A673 (cell line): ENCODE measurements at regions not wholly inside any gene's neighbourhood (a gene's known extent, or its start where the extent isn't known, plus 50 kb on each side); places are given as distances from the start of the nearest gene placed in this dataset.

Source experiments
- BruUV-seq: library from RNA; stranded (reverse); fragments of 400-500 nt; replicated peaks from 2 replicates; lab custom pipeline; 2021; lab: Mats Ljungman, UMichigan
- CTCF ChIA-PET: fragments of 300-600 bp; sonication (Branson Sonifier 250); formaldehyde crosslinking; loops from one replicate; lab custom pipeline; 2022; ENCODE audit warnings: antibody characterized with exemption; lab: Charles Lee
- POLR2A ChIA-PET: fragments of 300-600 bp; sonication (Branson Sonifier 250); formaldehyde crosslinking; loops from one replicate; lab custom pipeline; 2022; ENCODE audit warnings: antibody characterized with exemption; ENCODE audit not compliant: low non-redundant PET; lab: Charles Lee
- DNase-seq: peaks from one replicate; pipeline ENCODE4 v3.0.0-alpha.2; 2015; ENCODE audit warnings: low spot score
- H3K27ac ChIP-seq: fragments of 200-600 bp; sonication (generic); 2 replicates; pipeline ENCODE4 v1.5.1; 2016; ENCODE audit warnings: mixed run types, low read depth, mild to moderate bottlenecking, mixed read lengths, antibody characterized with exemption, low read length; ENCODE audit not compliant: poor library complexity, severe bottlenecking
- H3K27me3 ChIP-seq: fragments of 200-600 bp; sonication (generic); replicated peaks from 2 replicates; pipeline ENCODE4 v1.6.1; 2017; ENCODE audit warnings: mixed run types, low read depth, mild to moderate bottlenecking, mixed read lengths, antibody characterized with exemption, low read length; ENCODE audit not compliant: insufficient read depth, poor library complexity
- H3K36me3 ChIP-seq: fragments of 200-600 bp; sonication (generic); 2 replicates; pipeline ENCODE4 v1.6.1; 2016; ENCODE audit warnings: mixed run types, mild to moderate bottlenecking, mixed read lengths, antibody characterized with exemption, low read length; ENCODE audit not compliant: insufficient read depth, poor library complexity, severe bottlenecking
- H3K4me1 ChIP-seq: fragments of 200-600 bp; sonication (generic); 2 replicates; pipeline ENCODE4 v1.6.1; 2017; ENCODE audit warnings: mixed run types, mild to moderate bottlenecking, mixed read lengths, antibody characterized with exemption, low read length; ENCODE audit not compliant: insufficient read depth, poor library complexity, severe bottlenecking
- H3K4me3 ChIP-seq: fragments of 200-600 bp; sonication (generic); 2 replicates; pipeline ENCODE4 v1.5.1; 2016; ENCODE audit warnings: low read depth, mixed run types, mild to moderate bottlenecking, mixed read lengths, low read length; ENCODE audit not compliant: poor library complexity, severe bottlenecking
- H3K9me3 ChIP-seq: fragments of 200-600 bp; sonication (generic); 2 replicates; pipeline ENCODE4 v1.6.1; 2016; ENCODE audit warnings: mixed run types, low read depth, mild to moderate bottlenecking, mixed read lengths, antibody characterized with exemption, low read length; ENCODE audit not compliant: poor library complexity, severe bottlenecking
- CTCF ChIP-seq: fragments of 300-800, 200-600 bp; sonication (generic); conservative IDR thresholded peaks from 2 replicates; pipeline ENCODE4 v1.5.1; 2017; ENCODE audit warnings: low read depth, mild to moderate bottlenecking, antibody characterized with exemption, low read length, moderate library complexity, mixed read lengths
- EZH2 ChIP-seq: fragments of 200-600 bp; sonication (generic); IDR thresholded peaks from 2 replicates; pipeline ENCODE4 v1.6.1; 2017; ENCODE audit warnings: borderline replicate concordance, low read depth, mild to moderate bottlenecking, mixed read lengths, antibody characterized with exemption, low read length; ENCODE audit not compliant: poor library complexity, severe bottlenecking
- intact Hi-C: fragments of 100-400 bp; cut with micrococcal nuclease; formaldehyde crosslinking; loops from one replicate; pipeline ENCODE4 v1.10.0; 2022; ENCODE audit not compliant: unreplicated experiment

- TF ChIP-seq EZH2 (no peak), CTCF (no peak)
- no TSS peak for BruUV-seq
- Histone ChIP-seq H3K4me1 (no peaks in the 10 kb centered on the region), H3K4me3 (no peak overlapping the region), H3K27me3 (no peaks in the 10 kb centered on the region), H3K36me3 (no peaks in the 10 kb centered on the region), H3K27ac (no peak overlapping the region), H3K9me3 (no peaks in the 10 kb centered on the region)
- intact Hi-C loops, result no loop called here
- POLR2A ChIA-PET, result no interaction called here
- DNase-seq, result no peak
- CTCF ChIA-PET, result no interaction called here
These were observed 95.8 kb upstream of the DSEL start for GRCh38 chr18:67612281-67612680.

- no peak for TF ChIP-seq CTCF
- TF ChIP-seq EZH2, result no peak
- H3K4me1 ChIP-seq, result no peaks in the 10 kb centered on the region
- H3K4me3 ChIP-seq, result no peak overlapping the region
- no peak for DNase-seq
- intact Hi-C loops, result no loop called here
- H3K9me3 ChIP-seq, result no peaks in the 10 kb centered on the region
- no peaks in the 10 kb centered on the region for H3K27me3 ChIP-seq
- BruUV-seq, result no TSS peak
- ChIA-PET CTCF (no interaction called here), POLR2A (no interaction called here)
- no peak overlapping the region for H3K27ac ChIP-seq
- no peaks in the 10 kb centered on the region for H3K36me3 ChIP-seq
These were observed 92.2 kb upstream of the DSEL start for GRCh38 chr18:67608615-67609273.

- no TSS peak for BruUV-seq
- CTCF ChIA-PET, result no interaction called here
These were observed 91.7 kb upstream of the DSEL start for GRCh38 chr18:67608191-67608590.

More at GRCh38 chr18:67608191-67608590, 91.7 kb upstream of the DSEL start:
- POLR2A ChIA-PET, result no interaction called here
- TF ChIP-seq EZH2 (no peak), CTCF (no peak)
- no peak for DNase-seq
- Histone ChIP-seq H3K27ac (no peak overlapping the region), H3K4me3 (no peak overlapping the region), H3K36me3 (no peaks in the 10 kb centered on the region), H3K27me3 (no peaks in the 10 kb centered on the region), H3K9me3 (no peaks in the 10 kb centered on the region), H3K4me1 (no peaks in the 10 kb centered on the region)
- intact Hi-C loops, result no loop called here
